Heart right ventricle (tissue), 16 donors: ENCODE measurements at regions not wholly inside any gene's neighbourhood (a gene's known extent, or its start where the extent isn't known, plus 50 kb on each side); places are given as distances from the start of the nearest gene placed in this dataset.

ENCODE experiments used
- ATAC-seq, 8 donors: fragments of 200-7000 bp; cut with Tn5 transposase; one replicate each; pipeline ENCODE4 v1.9.1; 2020; ENCODE audit warnings: mild to moderate bottlenecking in 8 of 8, moderate library complexity in 8 of 8, moderate number of reproducible peaks in 1 of 8
- DNase-seq, 2 donors: peaks; one replicate each; pipeline ENCODE4 v3.0.0-alpha.2; 2020
- H3K27ac ChIP-seq, 10 donors: fragments of 200-600 bp; sonication (generic) in 2 of 10; one replicate each; pipeline versions ENCODE4 v1.5.0 to v1.8.0; 2020 to 2022; ENCODE audit warnings: mild to moderate bottlenecking in 3 of 10
- H3K27me3 ChIP-seq, 7 donors: fragments of 200-600 bp; one replicate each; pipeline ENCODE4 v1.8.0; 2021 to 2022; ENCODE audit warnings: mild to moderate bottlenecking in 2 of 7
- H3K36me3 ChIP-seq, 9 donors: fragments of 200-600 bp; sonication (generic) in 1 of 9; one replicate each; pipeline versions ENCODE4 v1.5.0 to v1.8.0; 2020 to 2022; ENCODE audit warnings: mild to moderate bottlenecking in 2 of 9
- H3K4me1 ChIP-seq, 9 donors: fragments of 200-600 bp; sonication (generic) in 1 of 9; one replicate each; pipeline versions ENCODE4 v1.5.0 to v1.8.0; 2020 to 2022; ENCODE audit warnings: mild to moderate bottlenecking in 4 of 9
- H3K4me3 ChIP-seq, 10 donors: fragments of 200-600 bp; sonication (generic) in 2 of 10; one replicate each; pipeline versions ENCODE4 v1.5.0 to v1.8.0; 2020 to 2022; ENCODE audit warnings: mild to moderate bottlenecking in 7 of 10, moderate library complexity in 2 of 10
- H3K9me3 ChIP-seq, 11 donors: fragments of 200-600 bp in 10 of 11; sonication (generic) in 2 of 11; one replicate each; pipeline versions ENCODE4 v1.5.0 to v1.8.0; 2013 to 2022; ENCODE audit warnings: mild to moderate bottlenecking in 2 of 11, control low read depth in 1 of 11, moderate library complexity in 1 of 11
- CTCF ChIP-seq, 9 donors: fragments of 200-600 bp; sonication (generic) in 2 of 9; IDR thresholded peaks; one replicate each; pipeline versions ENCODE4 v1.5.0 to v1.8.0; 2021 to 2022; ENCODE audit warnings: antibody characterized with exemption in 9 of 9, mild to moderate bottlenecking in 5 of 9, moderate library complexity in 1 of 9
- WGBS, 2 donors: extraction: QIAGEN DNeasy Blood & Tissue Kit; methylation state at CpG; one replicate each; pipeline ENCODE4 v1.1.7; 2013; ENCODE audit warnings: inconsistent platforms in 1 of 2; 5-methylcytosine and 5-hydroxymethylcytosine counted together
- intact Hi-C, 10 donors: fragments of 100-400 bp; cut with DNase I; formaldehyde crosslinking; loops; one replicate each; pipeline versions ENCODE4 v1.11.1 to v1.14.2; 2022
- donor health status: Arrhythmogenic right ventricular cardiomyopathy.
- donor health status: ischemic (EF 13 %, LVEDD 7.1; RV severe dilation, severe dysfunction).
- donor health status: healthy with polysubstance abuse.
- donor health status: DM: no; HTN: yes; CAD: no.
- donor health status: DM: no; HTN: no; CAD: no.
- donor health status: ischemic (EF 25% LVEDD 6.9; RV normal size, moderate dysfunction).
- donor health status: ischemic (EF 25% LVEDD 5.7; RV mildly dilated, moderate dysfunction).
- donor health status: healthy.
- donor health status: DM: yes; HTN: yes; CAD: no.
- donor health status: Ischemic cardiomyopathy.
- donor health status: ischemic (EF 35%, LVEDD 5.7; RV mildly dilated, moderate dysfunction).
- donor health status: nonischemic (EF 11% LVEDD 7.7; RV severe dilation, severe dysfunction).
- donor health status: DM: yes; HTN: yes; CAD: no.
- donor health status: PGD.
- donor health status: ischemic (EF 29% LVEDD 5.4; RV normal size, mild dysfunction).
- donor health status: nonischemic (EF 23%, LVEDD 6.1; RV moderate dilation, normal function).

- ATAC-seq: peak in 5 of 8 donors; percentile 3 to 21 (median 5)
- DNase-seq: no peak
- intact Hi-C loops: loop anchor here in 2 of 10 donors (10.0 kb wide), 1 partner anchor 194 kb away; the partner anchor contains the start of gene CEBPB (in 2 of the 2)
- Histone ChIP-seq H3K27me3 (no peaks in the 10 kb centered on the region), H3K27ac (peak overlapping the region; percentile 24 to 88 (median 80)), H3K36me3 (no peaks in the 10 kb centered on the region), H3K9me3 (no peaks in the 10 kb centered on the region), H3K4me3 (no peak overlapping the region), H3K4me1 (peaks cover 8 to 64% (median 29%) of the 10 kb centered on the region in 9 donors)
- TF ChIP-seq CTCF (IDR thresholded peaks at IDR 0.05): no peak
- 75 to 83% methylated on average over 12 of the region's 12 CpGs for WGBS, 2 donors
Measured at GRCh38 chr20:50388733-50389437, 121.3 kb upstream of the PTPN1 start.

GRCh38 chr20:50389438-50389807 lies 120.8 kb upstream of the PTPN1 start:
- no peaks in the 10 kb centered on the region for H3K36me3 ChIP-seq
- H3K27ac ChIP-seq: peak overlapping the region; percentile 24 to 88 (median 83)
- intact Hi-C loops: loop anchor here in 2 of 10 donors (10.0 kb wide), 1 partner anchor 195 kb away; the partner anchor contains the start of gene CEBPB (in 2 of the 2)
- peaks cover 8 to 66% (median 30%) of the 10 kb centered on the region in 9 donors for H3K4me1 ChIP-seq
- no peaks in the 10 kb centered on the region for H3K27me3 ChIP-seq
- DNase-seq (peak; percentile 42 to 57), ATAC-seq (peak; percentile 70 to 94 (median 90))
- WGBS, 2 donors: 53 to 54% methylated on average over 7 of the region's 7 CpGs
- no peaks in the 10 kb centered on the region for H3K9me3 ChIP-seq
- H3K4me3 ChIP-seq: no peak overlapping the region
- TF ChIP-seq CTCF (IDR thresholded peaks at IDR 0.05): peak in 1 of 9 donors; percentile 4

- peak overlapping the region; percentile 45 to 88 (median 83) for H3K27ac ChIP-seq
- H3K9me3 ChIP-seq: no peaks in the 10 kb centered on the region
- no peaks in the 10 kb centered on the region for H3K36me3 ChIP-seq
- no peak overlapping the region for H3K4me3 ChIP-seq
- H3K27me3 ChIP-seq: no peaks in the 10 kb centered on the region
- no peak for TF ChIP-seq CTCF (IDR thresholded peaks at IDR 0.05)
- H3K4me1 ChIP-seq: peaks cover 8 to 66% (median 34%) of the 10 kb centered on the region in 9 donors
- intact Hi-C loops: loop anchor here in 3 of 10 donors (10.0 kb wide), 2 partner anchors 185 to 195 kb away; partner anchors contain the start of gene CEBPB (in 2 of the 3)
- DNase-seq: no peak
- 59 to 68% methylated on average over 14 of the region's 14 CpGs for whole genome bisulfite sequencing, 2 donors
- peak in 6 of 8 donors; percentile 9 to 58 (median 40) for ATAC-seq
Measured at GRCh38 chr20:50389808-50390684, 120.1 kb upstream of the PTPN1 start.
